ENCODE measurements at regions not wholly inside any gene's neighbourhood (a gene's known extent, or its start where the extent isn't known, plus 50 kb on each side); places are given as distances from the start of the nearest gene placed in this dataset.

- Histone ChIP-seq H3K4me3 (ENCODE audit: low read depth, low read length) (no peak overlapping the region), H3K27me3 (ENCODE audit: control insufficient read depth, insufficient read depth, low read length) (peaks cover 22% of the 10 kb centered on the region), H3K27ac (ENCODE audit: low read depth, low read length) (no peak overlapping the region), H3K9me3 (ENCODE audit: control insufficient read depth, insufficient read depth, low read length) (no peaks in the 10 kb centered on the region; the same call in 1 of the 2 replicates)
- POLR2A ChIA-PET: no interaction called here
- TF ChIP-seq CTCF (IDR thresholded peaks at IDR 0.05; ENCODE audit: low read depth, low read length): no peak
- CTCF ChIA-PET: interaction anchor here (1.2 kb wide), 1 partner anchor 12 kb away, joined by 3 read pairs; no protein-coding TSS in a partner anchor
- no peak for DNase-seq (ENCODE audit: low read depth, low spot score)
Measured at GRCh38 chr10:43964486-43964885, 315.8 kb upstream of the ZNF32 start.

GRCh38 chr10:43963793-43964425, 315.2 kb upstream of the ZNF32 start:
- no peak for TF ChIP-seq CTCF (IDR thresholded peaks at IDR 0.05; ENCODE audit: low read depth, low read length)
- Histone ChIP-seq H3K27me3 (ENCODE audit: control insufficient read depth, insufficient read depth, low read length) (peaks cover 22% of the 10 kb centered on the region), H3K27ac (ENCODE audit: low read depth, low read length) (no peak overlapping the region), H3K4me3 (ENCODE audit: low read depth, low read length) (no peak overlapping the region), H3K9me3 (ENCODE audit: control insufficient read depth, insufficient read depth, low read length) (no peaks in the 10 kb centered on the region; the same call in 1 of the 2 replicates)
- ChIA-PET CTCF (no interaction called here), POLR2A (no interaction called here)
- DNase-seq (ENCODE audit: low read depth, low spot score): no peak

- CTCF ChIA-PET: no interaction called here
- no peak for DNase-seq (ENCODE audit: low read depth, low spot score)
- TF ChIP-seq CTCF (IDR thresholded peaks at IDR 0.05; ENCODE audit: low read depth, low read length): no peak
Measured at GRCh38 chr10:43963379-43963778, 314.7 kb upstream of the ZNF32 start.

GRCh38 chr10:43962346-43963191, 313.9 kb upstream of the ZNF32 start:
- peaks cover 23% of the 10 kb centered on the region for H3K27me3 ChIP-seq (ENCODE audit: control insufficient read depth, insufficient read depth, low read length)
- TF ChIP-seq CTCF (IDR thresholded peaks at IDR 0.05; ENCODE audit: low read depth, low read length): no peak
- no peak overlapping the region for H3K27ac ChIP-seq (ENCODE audit: low read depth, low read length)
- DNase-seq (ENCODE audit: low read depth, low spot score): peak; percentile 23
- no peak overlapping the region for H3K4me3 ChIP-seq (ENCODE audit: low read depth, low read length)
- ChIA-PET CTCF (no interaction called here), POLR2A (interaction anchor here (1.0 kb wide), 1 partner anchor 153 kb away, joined by 3 read pairs; no protein-coding TSS in a partner anchor)
- H3K9me3 ChIP-seq (ENCODE audit: control insufficient read depth, insufficient read depth, low read length): no peaks in the 10 kb centered on the region; the same call in 1 of the 2 replicates

More at GRCh38 chr10:43963379-43963778, 314.7 kb upstream of the ZNF32 start:
- no peak overlapping the region for H3K4me3 ChIP-seq (ENCODE audit: low read depth, low read length)
- peaks cover 22% of the 10 kb centered on the region for H3K27me3 ChIP-seq (ENCODE audit: control insufficient read depth, insufficient read depth, low read length)
- POLR2A ChIA-PET: interaction anchor here (1.0 kb wide), 1 partner anchor 154 kb away, joined by 3 read pairs; no protein-coding TSS in a partner anchor
- H3K9me3 ChIP-seq (ENCODE audit: control insufficient read depth, insufficient read depth, low read length): no peaks in the 10 kb centered on the region; the same call in 1 of the 2 replicates
- no peak overlapping the region for H3K27ac ChIP-seq (ENCODE audit: low read depth, low read length)
